HUES6 (cell line): ENCODE measurements at regions not wholly inside any gene's neighbourhood (a gene's known extent, or its start where the extent isn't known, plus 50 kb on each side); places are given as distances from the start of the nearest gene placed in this dataset.
"Not testable (repeated sequence)": the region's sequence is repeated elsewhere in the genome, so short reads cannot be mapped to it uniquely, and the experiment has no call there.

Experiments used
- H3K27ac ChIP-seq: 2 replicates; pipeline ENCODE4 v1.7.0; 2013; ENCODE audit warnings: low read depth, mild to moderate bottlenecking, low read length, inconsistent platforms
- H3K27me3 ChIP-seq: 2 replicates; pipeline ENCODE4 v1.6.1; 2013; ENCODE audit warnings: low read length; ENCODE audit not compliant: control insufficient read depth, insufficient read depth
- H3K36me3 ChIP-seq: 2 replicates; pipeline ENCODE4 v1.6.1; 2013; ENCODE audit warnings: low read length; ENCODE audit not compliant: control insufficient read depth, insufficient read depth
- H3K4me1 ChIP-seq: 2 replicates; pipeline ENCODE4 v1.6.1; 2013; ENCODE audit warnings: low read length; ENCODE audit not compliant: control insufficient read depth, insufficient read depth
- H3K4me3 ChIP-seq: 2 replicates; pipeline ENCODE4 v1.5.1; 2013; ENCODE audit warnings: low read depth, low read length
- H3K9ac ChIP-seq: one replicate; pipeline ENCODE4 v1.6.1; 2013; ENCODE audit warnings: mild to moderate bottlenecking, low read length
- H3K9me3 ChIP-seq: 2 replicates; pipeline ENCODE4 v1.6.1; 2013; ENCODE audit warnings: low read depth, low read length; ENCODE audit not compliant: control insufficient read depth, insufficient read depth

- Histone ChIP-seq H3K9ac (no peak overlapping the region), H3K27ac (no peak overlapping the region), H3K4me3 (no peak overlapping the region), H3K4me1 (no peaks in the 10 kb centered on the region), H3K9me3 (no peaks in the 10 kb centered on the region), H3K36me3 (no peaks in the 10 kb centered on the region), H3K27me3 (no peaks in the 10 kb centered on the region)
Observed at GRCh38 chr2:17231394-17231965, 286.8 kb downstream of the RAD51AP2 start.

- Histone ChIP-seq H3K36me3 (no peaks in the 10 kb centered on the region), H3K4me1 (peaks cover 7% of the 10 kb centered on the region; the same call in 1 of the 2 replicates), H3K9ac (no peak overlapping the region), H3K9me3 (no peaks in the 10 kb centered on the region), H3K27me3 (no peaks in the 10 kb centered on the region), H3K4me3 (no peak overlapping the region), H3K27ac (no peak overlapping the region)
Observed at GRCh38 chr2:17229414-17229813, 288.8 kb downstream of the RAD51AP2 start.

DNA sequence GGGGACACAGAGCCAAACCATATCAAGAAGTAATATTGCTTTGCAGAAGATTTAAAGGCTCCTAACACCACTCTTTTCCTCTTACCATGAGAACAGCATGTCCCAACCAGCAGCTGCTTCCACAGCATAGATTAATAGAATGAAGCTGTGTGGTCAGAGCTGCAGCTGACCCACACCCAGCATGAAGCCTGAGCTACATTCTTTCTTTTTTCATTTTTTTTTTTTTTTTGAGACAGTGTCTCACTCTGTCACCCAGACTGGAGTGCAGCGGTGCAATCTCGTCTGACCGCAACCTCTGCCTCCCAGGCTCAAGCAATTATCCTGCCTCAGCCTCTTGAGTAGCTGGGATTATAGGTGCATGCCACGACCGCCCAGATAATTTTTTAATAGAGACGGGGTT, 289.8 kb downstream of the RAD51AP2 start:
- no peaks in the 10 kb centered on the region for H3K36me3 ChIP-seq
- H3K4me3 ChIP-seq: no peak overlapping the region
- H3K4me1 ChIP-seq: peaks cover 7% of the 10 kb centered on the region; the same call in 1 of the 2 replicates
- H3K27ac ChIP-seq: no peak overlapping the region
- no peaks in the 10 kb centered on the region for H3K9me3 ChIP-seq
- H3K9ac ChIP-seq: no peak overlapping the region
- no peaks in the 10 kb centered on the region for H3K27me3 ChIP-seq

- Histone ChIP-seq H3K4me3 (no peak overlapping the region), H3K9ac (no peak overlapping the region), H3K27ac (no peak overlapping the region), H3K27me3 (no peaks in the 10 kb centered on the region), H3K9me3 (no peaks in the 10 kb centered on the region), H3K36me3 (no peaks in the 10 kb centered on the region), H3K4me1 (peaks cover 7% of the 10 kb centered on the region; the same call in 1 of the 2 replicates)
Observed at GRCh38 chr2:17227856-17228255, 290.4 kb downstream of the RAD51AP2 start.

DNA sequence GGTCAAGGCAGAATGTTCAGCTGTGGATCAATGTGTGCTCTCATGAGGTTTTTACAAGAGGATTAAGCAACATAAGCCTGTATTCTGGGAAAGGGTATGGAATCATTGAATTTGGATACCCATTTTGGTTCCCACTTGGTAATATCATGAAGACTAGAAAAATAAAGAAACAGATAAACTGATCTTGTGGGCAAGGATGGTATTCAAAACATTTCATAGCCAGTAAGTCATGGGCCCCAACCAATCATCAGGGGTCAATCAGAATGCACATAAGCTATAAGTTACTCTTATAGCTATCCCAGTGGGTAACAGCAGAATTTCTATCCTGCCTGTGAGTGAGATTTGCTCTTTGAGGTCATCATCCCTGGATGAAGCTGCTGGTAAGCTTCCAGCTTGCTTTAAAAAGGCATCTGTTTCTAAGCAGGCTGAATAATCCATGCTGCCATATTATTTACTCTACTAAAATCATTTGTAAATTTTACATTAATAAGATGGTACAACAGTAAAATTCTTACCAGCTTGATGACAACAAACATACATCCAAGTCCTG, 291.2 kb downstream of the RAD51AP2 start:
- Histone ChIP-seq H3K9me3 (no peaks in the 10 kb centered on the region), H3K27me3 (no peaks in the 10 kb centered on the region), H3K4me3 (no peak overlapping the region), H3K4me1 (peaks cover 7% of the 10 kb centered on the region; the same call in 1 of the 2 replicates), H3K9ac (no peak overlapping the region), H3K27ac (no peak overlapping the region), H3K36me3 (no peaks in the 10 kb centered on the region)

GRCh38 chr2:17223211-17223610, 295.0 kb downstream of the RAD51AP2 start:
- Histone ChIP-seq H3K27ac (no peak overlapping the region), H3K4me3 (no peak overlapping the region), H3K4me1 (peaks cover 7% of the 10 kb centered on the region; the same call in 1 of the 2 replicates), H3K36me3 (no peaks in the 10 kb centered on the region), H3K9me3 (no peaks in the 10 kb centered on the region), H3K27me3 (no peaks in the 10 kb centered on the region), H3K9ac (no peak overlapping the region)

GRCh38 chr2:17208511-17208910, 309.7 kb downstream of the RAD51AP2 start:
- no peaks in the 10 kb centered on the region for H3K27me3 ChIP-seq
- no peak overlapping the region for H3K27ac ChIP-seq
- H3K36me3 ChIP-seq: no peaks in the 10 kb centered on the region
- no peaks in the 10 kb centered on the region for H3K4me1 ChIP-seq
- no peaks in the 10 kb centered on the region for H3K9me3 ChIP-seq
- no peak overlapping the region for H3K9ac ChIP-seq
- H3K4me3 ChIP-seq: no peak overlapping the region

GRCh38 chr2:17206771-17207170, 311.5 kb downstream of the RAD51AP2 start:
- no peaks in the 10 kb centered on the region for H3K9me3 ChIP-seq

GRCh38 chr2:17204214-17204613, 314.0 kb downstream of the RAD51AP2 start:
- not testable (repeated sequence) for H3K9me3 ChIP-seq, H3K27me3 ChIP-seq, H3K4me3 ChIP-seq, H3K4me1 ChIP-seq, H3K9ac ChIP-seq, H3K36me3 ChIP-seq, H3K27ac ChIP-seq

More at GRCh38 chr2:17206771-17207170, 311.5 kb downstream of the RAD51AP2 start:
- H3K9ac ChIP-seq: no peak overlapping the region
- no peak overlapping the region for H3K4me3 ChIP-seq
- no peaks in the 10 kb centered on the region for H3K36me3 ChIP-seq
- no peaks in the 10 kb centered on the region for H3K4me1 ChIP-seq
- no peaks in the 10 kb centered on the region for H3K27me3 ChIP-seq
- no peak overlapping the region for H3K27ac ChIP-seq

GRCh38 chr2:17202628-17203027, 315.6 kb downstream of the RAD51AP2 start:
- H3K27me3 ChIP-seq, H3K9ac ChIP-seq, H3K9me3 ChIP-seq, H3K36me3 ChIP-seq, H3K4me1 ChIP-seq, H3K27ac ChIP-seq, H3K4me3 ChIP-seq: not testable (repeated sequence)

- no peak overlapping the region for H3K9ac ChIP-seq
- no peaks in the 10 kb centered on the region for H3K9me3 ChIP-seq
- H3K4me3 ChIP-seq: no peak overlapping the region
- no peaks in the 10 kb centered on the region for H3K36me3 ChIP-seq
- no peaks in the 10 kb centered on the region for H3K4me1 ChIP-seq
- no peaks in the 10 kb centered on the region for H3K27me3 ChIP-seq
- H3K27ac ChIP-seq: no peak overlapping the region
Observed at GRCh38 chr2:17199741-17200140, 318.5 kb downstream of the RAD51AP2 start.
